B cell (primary cell): ENCODE measurements at regions not wholly inside any gene's neighbourhood (a gene's known extent, or its start where the extent isn't known, plus 50 kb on each side); places are given as distances from the start of the nearest gene placed in this dataset.

Experiments used
- ATAC-seq: fragments of 200-7000 bp; cut with Tn5 transposase; one replicate; pipeline ENCODE4 v1.10.0; 2021; ENCODE audit warnings: low read depth, mild to moderate bottlenecking, moderate number of reproducible peaks, moderate library complexity
- CTCF ChIA-PET: fragments of 350-600 bp; sonication (Branson Sonifier 250); formaldehyde crosslinking; loops from one replicate; lab custom pipeline; 2021; ENCODE audit warnings: antibody characterized with exemption, inconsistent platforms; lab: Charles Lee
- POLR2A ChIA-PET: fragments of 350-600 bp; sonication (Branson Sonifier 250); formaldehyde crosslinking; loops from one replicate; lab custom pipeline; 2021; ENCODE audit warnings: antibody characterized with exemption; lab: Charles Lee
- DNase-seq: peaks from one replicate; pipeline ENCODE4 v3.0.0; 2013
- H2AFZ ChIP-seq: 2 replicates; pipeline ENCODE4 v1.6.1; 2012; ENCODE audit warnings: mild to moderate bottlenecking, low read depth, low read length; ENCODE audit not compliant: insufficient read depth, poor library complexity, severe bottlenecking
- H3K27ac ChIP-seq, 2 donors: 1 replicate in 1 of 2; 2 replicates in 1 of 2; pipeline ENCODE4 v1.5.1; 2012 to 2013; ENCODE audit warnings: low read length in 2 of 2, mild to moderate bottlenecking in 2 of 2, moderate library complexity in 1 of 2
- H3K27me3 ChIP-seq, 4 experiments: fragments of 200-600 bp in 1 of 4; sonication (generic) in 1 of 4; replicated peaks in 1 of 4; 1 replicate in 2 of 4; 2 replicates in 2 of 4; pipeline versions ENCODE4 v1.6.1 to v1.7.0; 2013 to 2016; ENCODE audit warnings: low read length in 3 of 4, mild to moderate bottlenecking in 2 of 4, mixed read lengths in 1 of 4, moderate library complexity in 1 of 4; ENCODE audit not compliant: insufficient read depth in 4 of 4, control insufficient read depth in 3 of 4; ENCODE audit errors: control extremely low read depth in 1 of 4
- H3K36me3 ChIP-seq, 2 experiments: replicated peaks in 1 of 2; 1 replicate in 1 of 2; 2 replicates in 1 of 2; pipeline versions ENCODE4 v1.6.1 to v1.7.1; 2013; ENCODE audit warnings: low read length in 1 of 2; ENCODE audit not compliant: insufficient read depth in 2 of 2, control insufficient read depth in 1 of 2; ENCODE audit errors: control extremely low read depth in 1 of 2, extremely low read depth in 1 of 2
- H3K4me1 ChIP-seq, 2 donors: fragments of 200-600 bp in 1 of 2; sonication (generic) in 1 of 2; 1 replicate in 1 of 2; 2 replicates in 1 of 2; pipeline versions ENCODE4 v1.5.1 to v1.6.1; 2013 to 2017; ENCODE audit warnings: low read length in 2 of 2; ENCODE audit not compliant: control insufficient read depth in 2 of 2, insufficient read depth in 2 of 2
- H3K4me2 ChIP-seq: replicated peaks from 2 replicates; pipeline ENCODE3; 2012; ENCODE audit warnings: mild to moderate bottlenecking, low read depth, low read length; ENCODE audit not compliant: poor library complexity, severe bottlenecking
- H3K4me3 ChIP-seq, 5 experiments: fragments of 200-600 bp in 1 of 5; sonication (generic) in 1 of 5; 1 replicate in 3 of 5; 2 replicates in 2 of 5; pipeline versions ENCODE4 v1.5.1 to v1.7.0; 2011 to 2016; ENCODE audit warnings: low read length in 4 of 5, mild to moderate bottlenecking in 4 of 5, low read depth in 2 of 5, control low read depth in 1 of 5, moderate library complexity in 1 of 5; ENCODE audit not compliant: insufficient read depth in 1 of 5; ENCODE audit errors: control extremely low read depth in 1 of 5, extremely low read depth in 1 of 5
- H3K79me2 ChIP-seq: fragments of 200-600 bp; sonication (generic); one replicate; pipeline ENCODE4 v1.6.0; 2016; ENCODE audit warnings: low read length; ENCODE audit not compliant: control insufficient read depth, insufficient read depth
- H3K9ac ChIP-seq: fragments of 200-600 bp; sonication (generic); 2 replicates; pipeline ENCODE4 v1.6.1; 2017; ENCODE audit warnings: mild to moderate bottlenecking, low read length, moderate library complexity
- H3K9me3 ChIP-seq, 3 donors: one replicate each; pipeline versions ENCODE4 v1.6.1 to v1.7.1; 2013; ENCODE audit warnings: low read length in 2 of 3; ENCODE audit not compliant: control insufficient read depth in 2 of 3, insufficient read depth in 1 of 3; ENCODE audit errors: control extremely low read depth in 1 of 3
- H4K20me1 ChIP-seq: 2 replicates; pipeline ENCODE4 v1.6.0; 2012; ENCODE audit warnings: mild to moderate bottlenecking, low read length; ENCODE audit not compliant: insufficient read depth, control insufficient read depth, poor library complexity, severe bottlenecking
- H3K27ac Mint-ChIP-seq: one replicate; pipeline ENCODE4 v1.8.0; 2021; ENCODE audit warnings: mixed read lengths
- H3K27me3 Mint-ChIP-seq: one replicate; pipeline ENCODE4 v1.8.0; 2021; ENCODE audit warnings: mixed read lengths
- H3K4me1 Mint-ChIP-seq: one replicate; pipeline ENCODE4 v1.8.0; 2021; ENCODE audit warnings: mixed read lengths
- H3K4me3 Mint-ChIP-seq: one replicate; pipeline ENCODE4 v1.8.0; 2021; ENCODE audit warnings: mixed read lengths
- H3K9me3 Mint-ChIP-seq: one replicate; pipeline ENCODE4 v1.8.0; 2022; ENCODE audit warnings: mixed read lengths; ENCODE audit not compliant: insufficient read depth
- CTCF ChIP-seq: fragments of 200-600 bp; IDR thresholded peaks from one replicate; pipeline ENCODE4 v1.8.0; 2022; ENCODE audit warnings: antibody characterized with exemption, mild to moderate bottlenecking
- EZH2 ChIP-seq: IDR thresholded peaks from 2 replicates; pipeline ENCODE4 v1.6.1; 2012; ENCODE audit warnings: borderline replicate concordance, low read depth, mild to moderate bottlenecking, moderate library complexity, low read length; ENCODE audit not compliant: insufficient read depth, poor library complexity, severe bottlenecking
- WGBS: methylation state at CpG from one replicate; pipeline ENCODE4 v1.1.5; 2013; ENCODE audit warnings: missing lambda C conversion rate; ENCODE audit not compliant: insufficient coverage; 5-methylcytosine and 5-hydroxymethylcytosine counted together
- intact Hi-C: fragments of 100-400 bp; cut with micrococcal nuclease; formaldehyde crosslinking; loops from one replicate; pipeline ENCODE4 v1.10.0; 2022

GRCh38 chr2:56860991-56861390 is 677.2 kb downstream of the CCDC85A start:
- Histone ChIP-seq H3K79me2 (no peaks in the 10 kb centered on the region), H3K36me3 (no peaks in the 10 kb centered on the region)

GRCh38 chr2:56871644-56872043 is 687.9 kb downstream of the CCDC85A start:
- Histone ChIP-seq H4K20me1 (no peaks in the 10 kb centered on the region), H3K27ac (no peak overlapping the region), H3K4me3 (no peak overlapping the region), H3K36me3 (no peaks in the 10 kb centered on the region), H3K9me3 (peaks cover 0 to 12% (median 1%) of the 10 kb centered on the region in 3 donors), H3K4me2 (no peak overlapping the region), H2AFZ (no peak overlapping the region), H3K9ac (no peak overlapping the region), H3K79me2 (no peaks in the 10 kb centered on the region), H3K27me3 (no peaks in the 10 kb centered on the region), H3K4me1 (no peaks in the 10 kb centered on the region)
- no peak for ATAC-seq
- TF ChIP-seq EZH2 (no peak), CTCF (no peak)
- Mint-ChIP-seq H3K27me3 (no peaks in the 10 kb centered on the region), H3K4me1 (no peaks in the 10 kb centered on the region), H3K27ac (no peak overlapping the region), H3K9me3 (peaks cover 2% of the 10 kb centered on the region), H3K4me3 (no peak overlapping the region)
- intact Hi-C loops, result no loop called here
- ChIA-PET CTCF (no interaction called here), POLR2A (no interaction called here)
- no peak for DNase-seq
- WGBS, result no CpG with 5 or more reads among the region's 1 CpG

More at GRCh38 chr2:56860991-56861390, 677.2 kb downstream of the CCDC85A start:
- peaks cover 0 to 13% (median 0%) of the 10 kb centered on the region in 3 donors for H3K9me3 ChIP-seq
- no peaks in the 10 kb centered on the region for H3K4me1 Mint-ChIP-seq
- ChIA-PET CTCF (no interaction called here), POLR2A (no interaction called here)
- H4K20me1 ChIP-seq, result no peaks in the 10 kb centered on the region
- H3K9me3 Mint-ChIP-seq, result peaks cover 9% of the 10 kb centered on the region
- TF ChIP-seq CTCF, result no peak
- no peak for TF ChIP-seq EZH2
- no peak overlapping the region for H3K4me2 ChIP-seq
- intact Hi-C loops, result no loop called here
- no peak overlapping the region for H3K4me3 ChIP-seq
- H3K4me1 ChIP-seq, result no peaks in the 10 kb centered on the region
- no peaks in the 10 kb centered on the region for H3K27me3 ChIP-seq
- no peak overlapping the region for H3K27ac Mint-ChIP-seq
- DNase-seq, result no peak
- no peaks in the 10 kb centered on the region for H3K27me3 Mint-ChIP-seq
- no peak for ATAC-seq
- no peak overlapping the region for H3K4me3 Mint-ChIP-seq
- H3K27ac ChIP-seq, result no peak overlapping the region
- no peak overlapping the region for H2AFZ ChIP-seq
- H3K9ac ChIP-seq, result no peak overlapping the region
